Left ventricle myocardium inferior (tissue), 1 donor: ENCODE measurements at regions not wholly inside any gene's neighbourhood (a gene's known extent, or its start where the extent isn't known, plus 50 kb on each side); places are given as distances from the start of the nearest gene placed in this dataset.

ENCODE experiments used
- DNase-seq: peaks from one replicate; pipeline ENCODE4 v3.0.0-alpha.2; 2020
- H3K27ac ChIP-seq: fragments of 200-600 bp; replicated peaks from 2 replicates; pipeline ENCODE4 v1.8.0; 2021
- H3K27me3 ChIP-seq: fragments of 200-600 bp; 2 replicates; pipeline ENCODE4 v1.8.0; 2021; ENCODE audit warnings: low read depth
- H3K36me3 ChIP-seq: fragments of 200-600 bp; 2 replicates; pipeline ENCODE4 v1.8.0; 2021
- H3K4me1 ChIP-seq: fragments of 200-600 bp; 2 replicates; pipeline ENCODE4 v1.8.0; 2021
- H3K4me3 ChIP-seq: fragments of 200-600 bp; 2 replicates; pipeline ENCODE4 v1.8.0; 2021; ENCODE audit warnings: mild to moderate bottlenecking, moderate library complexity
- H3K9me3 ChIP-seq: fragments of 200-600 bp; replicated peaks from 2 replicates; pipeline ENCODE4 v1.8.0; 2021
- CTCF ChIP-seq: fragments of 200-600 bp; IDR thresholded peaks from 2 replicates; pipeline ENCODE4 v1.8.0; 2021; ENCODE audit warnings: antibody characterized with exemption, mild to moderate bottlenecking, borderline replicate concordance
- intact Hi-C: fragments of 100-400 bp; cut with micrococcal nuclease; formaldehyde crosslinking; loops from one replicate; pipeline ENCODE4 v1.11.0; 2022
- donor health status: DM: no; HTN: yes; CAD: no; lungs with severe emphysema.

- TF ChIP-seq CTCF, result no peak
- H3K4me1 ChIP-seq, result peaks cover 3% of the 10 kb centered on the region
- no peaks in the 10 kb centered on the region for H3K9me3 ChIP-seq
- DNase-seq, result no peak
- peaks cover 14% of the 10 kb centered on the region for H3K27me3 ChIP-seq
- H3K4me3 ChIP-seq, result no peak overlapping the region
- H3K36me3 ChIP-seq, result no peaks in the 10 kb centered on the region
- H3K27ac ChIP-seq, result no peak overlapping the region
- intact Hi-C loops, result no loop called here
Observed at GRCh38 chr11:116104498-116105174, 600.4 kb upstream of the CADM1 start.

GRCh38 chr11:116101902-116102301, 597.7 kb upstream of the CADM1 start:
- DNase-seq, result no peak
- H3K36me3 ChIP-seq, result no peaks in the 10 kb centered on the region
- no peak overlapping the region for H3K27ac ChIP-seq
- intact Hi-C loops, result no loop called here
- no peaks in the 10 kb centered on the region for H3K4me1 ChIP-seq
- TF ChIP-seq CTCF, result no peak
- no peak overlapping the region for H3K4me3 ChIP-seq
- no peaks in the 10 kb centered on the region for H3K9me3 ChIP-seq
- H3K27me3 ChIP-seq, result peaks cover 18% of the 10 kb centered on the region

GRCh38 chr11:116100016-116100415, 595.8 kb upstream of the CADM1 start:
- Histone ChIP-seq H3K27ac (no peak overlapping the region), H3K9me3 (no peaks in the 10 kb centered on the region), H3K36me3 (no peaks in the 10 kb centered on the region), H3K4me1 (no peaks in the 10 kb centered on the region), H3K4me3 (no peak overlapping the region), H3K27me3 (peaks cover 26% of the 10 kb centered on the region)
- no peak for DNase-seq
- intact Hi-C loops, result no loop called here
- TF ChIP-seq CTCF, result no peak

- Histone ChIP-seq H3K27ac (no peak overlapping the region), H3K36me3 (no peaks in the 10 kb centered on the region), H3K4me3 (no peak overlapping the region), H3K4me1 (no peaks in the 10 kb centered on the region), H3K9me3 (no peaks in the 10 kb centered on the region), H3K27me3 (peaks cover 26% of the 10 kb centered on the region)
- intact Hi-C loops, result no loop called here
- DNase-seq, result no peak
- no peak for TF ChIP-seq CTCF
Observed at GRCh38 chr11:116099541-116099940, 595.3 kb upstream of the CADM1 start.

DNA sequence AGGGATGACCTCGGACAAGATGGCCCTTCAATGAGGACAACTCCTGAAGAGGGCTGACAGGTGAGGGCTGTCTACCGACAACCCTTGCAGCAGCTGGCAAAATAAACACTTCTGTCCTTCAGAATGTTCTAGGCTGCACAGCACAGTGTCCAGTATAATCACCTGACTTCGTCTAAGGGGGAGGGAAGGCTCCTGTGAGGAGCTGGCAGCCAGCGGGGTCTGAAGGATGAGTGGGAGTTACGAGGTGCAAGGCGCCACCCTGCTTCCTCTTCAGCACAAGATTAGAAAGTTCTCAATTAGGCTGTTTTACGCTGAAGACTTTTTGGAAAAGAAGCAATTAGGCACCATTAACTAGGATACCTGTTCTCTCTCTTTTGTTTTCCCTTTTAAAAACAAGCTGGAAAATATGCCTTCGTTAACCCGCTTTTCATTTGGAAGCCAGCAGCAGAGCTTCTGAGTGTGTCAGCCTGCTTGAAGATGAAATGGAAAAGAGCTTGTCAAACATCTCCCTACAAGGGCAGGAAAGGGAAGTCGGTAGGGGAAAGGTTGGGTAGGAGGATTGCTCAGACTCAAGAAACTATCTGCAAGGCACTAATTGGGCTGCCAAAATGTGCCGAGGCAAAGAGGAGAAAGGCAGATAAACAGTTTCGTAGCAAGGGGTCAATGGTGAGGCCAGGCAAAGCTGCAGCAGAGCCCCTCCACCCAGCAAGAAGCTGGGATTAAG, 592.2 kb upstream of the CADM1 start:
- DNase-seq, result no peak
- TF ChIP-seq CTCF, result no peak
- H3K4me3 ChIP-seq, result no peak overlapping the region
- intact Hi-C loops, result no loop called here
- H3K27ac ChIP-seq, result no peak overlapping the region
- no peaks in the 10 kb centered on the region for H3K9me3 ChIP-seq
- H3K27me3 ChIP-seq, result peaks cover 28% of the 10 kb centered on the region
- no peaks in the 10 kb centered on the region for H3K4me1 ChIP-seq
- no peaks in the 10 kb centered on the region for H3K36me3 ChIP-seq
